ENCODE measurements at regions not wholly inside any gene's neighbourhood (a gene's known extent, or its start where the extent isn't known, plus 50 kb on each side); places are given as distances from the start of the nearest gene placed in this dataset.
A peak's percentile ranks its signal among the peaks of the same experiment; 100 is the strongest.

DNA sequence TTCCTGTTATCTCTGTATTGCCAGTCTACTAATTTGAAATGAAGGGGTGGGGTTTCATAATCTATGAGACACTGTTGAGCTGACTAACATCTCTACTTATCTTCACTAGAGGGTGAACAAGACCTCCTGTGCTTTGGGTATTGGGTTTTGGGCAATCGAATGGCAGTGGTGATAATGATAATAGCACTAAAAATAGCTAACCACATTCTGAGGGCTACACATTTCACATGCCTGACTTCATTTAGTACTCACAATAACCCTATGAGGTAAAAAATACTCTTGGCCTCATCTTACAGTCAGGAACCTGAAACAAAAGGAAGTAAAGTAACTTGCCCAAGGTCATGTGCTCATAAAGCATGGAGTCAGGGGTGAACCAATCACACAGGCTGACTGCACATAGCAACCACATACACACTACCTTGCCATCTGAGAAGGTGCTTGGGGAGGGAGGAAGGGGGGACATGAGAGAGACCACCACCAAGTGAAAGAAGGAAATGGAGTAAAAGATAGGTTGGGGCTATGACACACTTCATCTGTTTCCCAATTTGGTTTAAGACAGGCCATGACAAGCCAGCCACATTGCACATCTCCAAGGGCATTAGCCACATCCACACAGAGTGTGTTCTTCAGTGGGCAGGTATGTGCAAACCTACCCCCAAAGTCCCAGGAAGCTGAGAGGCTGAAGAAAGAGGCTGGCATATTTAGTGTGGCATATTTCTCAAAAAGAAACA is 387.6 kb upstream of the DDI1 start:
- DNase-seq (ENCODE audit: low read depth) = no peak
- TF ChIP-seq, protein P1, sequence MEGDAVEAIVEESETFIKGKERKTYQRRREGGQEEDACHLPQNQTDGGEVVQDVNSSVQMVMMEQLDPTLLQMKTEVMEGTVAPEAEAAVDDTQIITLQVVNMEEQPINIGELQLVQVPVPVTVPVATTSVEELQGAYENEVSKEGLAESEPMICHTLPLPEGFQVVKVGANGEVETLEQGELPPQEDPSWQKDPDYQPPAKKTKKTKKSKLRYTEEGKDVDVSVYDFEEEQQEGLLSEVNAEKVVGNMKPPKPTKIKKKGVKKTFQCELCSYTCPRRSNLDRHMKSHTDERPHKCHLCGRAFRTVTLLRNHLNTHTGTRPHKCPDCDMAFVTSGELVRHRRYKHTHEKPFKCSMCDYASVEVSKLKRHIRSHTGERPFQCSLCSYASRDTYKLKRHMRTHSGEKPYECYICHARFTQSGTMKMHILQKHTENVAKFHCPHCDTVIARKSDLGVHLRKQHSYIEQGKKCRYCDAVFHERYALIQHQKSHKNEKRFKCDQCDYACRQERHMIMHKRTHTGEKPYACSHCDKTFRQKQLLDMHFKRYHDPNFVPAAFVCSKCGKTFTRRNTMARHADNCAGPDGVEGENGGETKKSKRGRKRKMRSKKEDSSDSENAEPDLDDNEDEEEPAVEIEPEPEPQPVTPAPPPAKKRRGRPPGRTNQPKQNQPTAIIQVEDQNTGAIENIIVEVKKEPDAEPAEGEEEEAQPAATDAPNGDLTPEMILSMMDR (IDR thresholded peaks at IDR 0.05; ENCODE audit: insufficient read depth, low read depth, low read length) = no peak
- H3K4me3 ChIP-seq (ENCODE audit: low read depth, low read length) = no peak overlapping the region
- H3K36me3 ChIP-seq (ENCODE audit: control insufficient read depth, insufficient read depth, low read length) = no peaks in the 10 kb centered on the region
- ChIA-PET POLR2A (no interaction called here), CTCF (interaction anchor here (1.6 kb wide), 1 partner anchor 33 kb away, joined by 4 read pairs; no protein-coding TSS in a partner anchor)
- H3K27me3 ChIP-seq (ENCODE audit: control insufficient read depth, insufficient read depth, low read length) = no peaks in the 10 kb centered on the region

DNA sequence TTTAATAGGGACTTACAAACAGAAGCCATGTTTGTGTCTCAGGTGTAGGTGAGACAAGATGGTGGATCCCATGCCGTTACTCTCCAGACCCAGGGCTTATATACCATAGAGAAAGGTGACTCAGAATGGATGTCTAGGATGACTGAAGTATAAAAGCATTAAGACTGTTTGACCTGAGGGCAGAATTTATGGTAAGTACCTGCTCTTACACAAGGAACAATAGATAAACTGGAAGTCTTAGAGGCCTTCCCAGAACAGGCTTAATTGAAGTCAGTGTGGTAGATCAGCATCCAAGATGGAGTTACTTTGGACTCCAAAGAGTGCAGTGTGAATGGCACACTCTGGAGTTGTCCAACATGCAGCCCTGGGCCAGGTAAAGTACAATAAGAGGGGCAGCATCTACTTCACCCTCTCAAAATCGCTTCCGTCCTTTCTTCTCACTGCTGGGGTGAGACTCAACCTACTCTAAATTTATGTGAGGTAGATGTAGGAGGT is 387.0 kb upstream of the DDI1 start:
- CTCF ChIA-PET = interaction anchor here (0.9 kb wide), 1 partner anchor 360 kb away, joined by 3 read pairs; no protein-coding TSS in a partner anchor
- TF ChIP-seq, protein P1 (IDR thresholded peaks at IDR 0.05; ENCODE audit: insufficient read depth, low read depth, low read length) = no peak

DNA sequence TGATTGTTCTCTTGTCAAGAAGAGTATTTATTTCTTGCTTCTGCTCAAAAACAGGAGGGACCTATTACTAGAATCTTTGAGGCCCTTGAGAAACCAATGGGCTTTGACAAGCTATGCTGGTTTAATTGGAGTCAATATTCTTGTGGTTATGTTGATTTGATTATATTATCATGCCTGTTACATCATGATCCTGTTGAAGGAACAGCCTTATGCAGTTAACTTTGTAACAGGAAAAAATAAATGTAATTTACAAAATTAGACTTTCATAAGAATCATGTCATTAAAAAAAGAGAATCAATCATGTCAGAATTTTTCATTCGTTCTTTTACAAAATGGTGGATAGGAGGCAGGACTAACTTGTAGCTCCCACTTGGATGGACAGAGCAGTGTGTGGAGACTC is 386.1 kb upstream of the DDI1 start:
- DNase-seq (ENCODE audit: low read depth) = no peak
- POLR2A ChIA-PET = no interaction called here
- CTCF ChIA-PET = interaction anchor here (0.9 to 1.4 kb wide), 3 partner anchors 9 to 361 kb away, joined by 3 read pairs; no protein-coding TSS in a partner anchor
- H3K4me3 ChIP-seq (ENCODE audit: low read depth, low read length) = no peak overlapping the region
- no peaks in the 10 kb centered on the region for H3K27me3 ChIP-seq (ENCODE audit: control insufficient read depth, insufficient read depth, low read length)
- TF ChIP-seq, protein P1 (IDR thresholded peaks at IDR 0.05; ENCODE audit: insufficient read depth, low read depth, low read length) = no peak
- no peaks in the 10 kb centered on the region for H3K36me3 ChIP-seq (ENCODE audit: control insufficient read depth, insufficient read depth, low read length)

More for the DNA sequence above, 387.0 kb upstream of the DDI1 start:
- DNase-seq (ENCODE audit: low read depth) = no peak
- no peak overlapping the region for H3K4me3 ChIP-seq (ENCODE audit: low read depth, low read length)
- POLR2A ChIA-PET = no interaction called here
- no peaks in the 10 kb centered on the region for H3K36me3 ChIP-seq (ENCODE audit: control insufficient read depth, insufficient read depth, low read length)
- H3K27me3 ChIP-seq (ENCODE audit: control insufficient read depth, insufficient read depth, low read length) = no peaks in the 10 kb centered on the region

DNA sequence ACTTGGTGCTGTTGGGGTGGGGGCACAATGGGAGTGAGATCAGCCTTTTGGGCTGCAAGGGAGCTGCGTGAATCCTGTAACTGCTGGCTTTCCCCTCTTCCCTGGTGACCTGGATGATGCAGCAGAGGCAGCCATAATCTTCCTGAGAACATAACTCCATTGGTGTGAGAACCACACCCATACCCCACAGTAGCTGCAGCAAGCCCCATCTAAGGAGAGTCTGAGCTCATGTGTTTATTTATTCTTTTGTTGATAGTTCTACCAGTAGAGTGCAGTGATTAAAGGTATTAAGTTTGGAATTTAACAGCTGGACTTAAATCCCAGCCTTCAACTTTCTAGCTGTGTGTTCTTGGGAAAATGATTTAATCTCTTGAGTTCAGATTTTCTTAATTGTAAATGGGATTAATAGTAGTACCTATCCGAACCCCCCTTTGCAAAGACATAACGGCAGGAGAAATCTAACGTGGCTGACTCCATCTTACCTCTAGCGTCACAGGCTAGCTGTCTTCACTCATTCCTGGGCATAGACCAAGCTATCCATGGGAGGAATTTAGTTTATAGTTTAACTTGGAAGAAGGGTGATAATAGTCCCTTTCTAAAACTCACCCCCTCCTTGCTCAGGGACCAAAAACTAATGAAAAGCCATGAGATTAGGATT is 385.0 kb upstream of the DDI1 start:
- no peak for DNase-seq (ENCODE audit: low read depth)
- no peak overlapping the region for H3K4me3 ChIP-seq (ENCODE audit: low read depth, low read length)
- no peaks in the 10 kb centered on the region for H3K27me3 ChIP-seq (ENCODE audit: control insufficient read depth, insufficient read depth, low read length)
- ChIA-PET CTCF (interaction anchor here (1.4 kb wide), 1 partner anchor 20 kb away, joined by 3 read pairs; no protein-coding TSS in a partner anchor), POLR2A (no interaction called here)
- no peaks in the 10 kb centered on the region for H3K36me3 ChIP-seq (ENCODE audit: control insufficient read depth, insufficient read depth, low read length)
- TF ChIP-seq, protein P1 (IDR thresholded peaks at IDR 0.05; ENCODE audit: insufficient read depth, low read depth, low read length) = no peak

DNA sequence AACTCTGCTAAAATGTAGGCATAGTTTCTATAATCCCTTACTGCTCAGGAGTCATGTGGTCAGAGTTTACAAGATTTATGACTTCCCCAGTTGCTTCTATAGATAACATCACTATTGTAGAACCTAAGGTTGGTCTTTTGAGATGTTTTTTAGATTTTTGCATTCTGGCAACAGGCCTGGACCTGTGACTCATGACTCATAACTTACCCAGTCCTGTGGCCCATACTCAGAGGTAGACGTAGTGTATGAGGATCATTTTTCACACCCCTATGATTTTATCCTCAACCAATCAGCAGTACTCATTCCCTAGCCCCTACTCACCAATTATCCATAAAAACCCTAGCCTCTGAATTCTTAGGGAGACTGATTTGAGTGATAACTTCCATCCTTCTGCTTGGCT is 384.4 kb upstream of the DDI1 start:
- DNase-seq (ENCODE audit: low read depth) = peak; percentile 46
- Histone ChIP-seq H3K27me3 (ENCODE audit: control insufficient read depth, insufficient read depth, low read length) (no peaks in the 10 kb centered on the region), H3K36me3 (ENCODE audit: control insufficient read depth, insufficient read depth, low read length) (no peaks in the 10 kb centered on the region), H3K4me3 (ENCODE audit: low read depth, low read length) (no peak overlapping the region)
- ChIA-PET POLR2A (no interaction called here), CTCF (no interaction called here)
- TF ChIP-seq, protein P1 (IDR thresholded peaks at IDR 0.05; ENCODE audit: insufficient read depth, low read depth, low read length) = no peak
